Neuronal stem cell (in vitro differentiated cells): ENCODE measurements at regions not wholly inside any gene's neighbourhood (a gene's known extent, or its start where the extent isn't known, plus 50 kb on each side); places are given as distances from the start of the nearest gene placed in this dataset.
A peak's percentile ranks its signal among the peaks of the same experiment; 100 is the strongest.

Source experiments
- DNase-seq: peaks from one replicate; pipeline ENCODE4 v3.0.0-alpha.2; 2013; ENCODE audit warnings: low spot score
- H2AFZ ChIP-seq: one replicate; pipeline ENCODE4 v1.6.1; 2013; ENCODE audit warnings: mild to moderate bottlenecking, low read length, inconsistent platforms
- H2AK5ac ChIP-seq: 2 replicates; pipeline ENCODE4 v1.6.1; 2013; ENCODE audit warnings: low read depth, mild to moderate bottlenecking, inconsistent platforms, low read length, moderate library complexity, mixed read lengths
- H2BK120ac ChIP-seq: 2 replicates; pipeline ENCODE4 v1.6.1; 2013; ENCODE audit warnings: low read depth, mild to moderate bottlenecking, inconsistent platforms, low read length, moderate library complexity, mixed read lengths
- H2BK12ac ChIP-seq: one replicate; pipeline ENCODE4 v1.6.1; 2013; ENCODE audit warnings: low read length, inconsistent platforms
- H2BK15ac ChIP-seq: 2 replicates; pipeline ENCODE4 v1.6.1; 2013; ENCODE audit warnings: mild to moderate bottlenecking, low read length, inconsistent platforms, mixed read lengths
- H2BK5ac ChIP-seq: one replicate; pipeline ENCODE4 v1.6.1; 2013; ENCODE audit warnings: inconsistent platforms, mild to moderate bottlenecking, low read length, moderate library complexity
- H3K14ac ChIP-seq: one replicate; pipeline ENCODE4 v1.6.1; 2013; ENCODE audit warnings: low read length, inconsistent platforms
- H3K18ac ChIP-seq: 2 replicates; pipeline ENCODE4 v1.6.1; 2013; ENCODE audit warnings: low read length, inconsistent platforms
- H3K23ac ChIP-seq: 2 replicates; pipeline ENCODE4 v1.6.1; 2013; ENCODE audit warnings: low read depth, mild to moderate bottlenecking, mixed read lengths, low read length, inconsistent platforms; ENCODE audit not compliant: poor library complexity
- H3K27ac ChIP-seq: replicated peaks from 3 replicates; pipeline ENCODE4 v1.5.1; 2013; ENCODE audit warnings: low read length, inconsistent platforms
- H3K27me3 ChIP-seq, 3 experiments: 2 replicates each; pipeline ENCODE4 v1.6.1; 2013; ENCODE audit warnings: low read length in 3 of 3, mild to moderate bottlenecking in 2 of 3, inconsistent platforms in 1 of 3, low read depth in 1 of 3, mixed read lengths in 1 of 3, moderate library complexity in 1 of 3; ENCODE audit not compliant: control insufficient read depth in 3 of 3, insufficient read depth in 3 of 3
- H3K36me3 ChIP-seq, 2 donors: replicated peaks in 1 of 2; 2 replicates each; pipeline ENCODE4 v1.6.1; 2013; ENCODE audit warnings: low read length in 2 of 2; ENCODE audit not compliant: control insufficient read depth in 2 of 2, insufficient read depth in 2 of 2
- H3K4ac ChIP-seq: 2 replicates; pipeline ENCODE4 v1.6.1; 2013; ENCODE audit warnings: inconsistent platforms, mild to moderate bottlenecking, low read length, moderate library complexity
- H3K4me1 ChIP-seq, 2 donors: 1 replicate in 1 of 2; 2 replicates in 1 of 2; pipeline ENCODE4 v1.6.1; 2013; ENCODE audit warnings: low read length in 2 of 2, low read depth in 1 of 2; ENCODE audit not compliant: control insufficient read depth in 2 of 2, insufficient read depth in 1 of 2
- H3K4me2 ChIP-seq: one replicate; pipeline ENCODE4 v1.6.1; 2013; ENCODE audit warnings: mild to moderate bottlenecking, low read length, inconsistent platforms; ENCODE audit not compliant: insufficient read depth, poor library complexity, severe bottlenecking
- H3K4me3 ChIP-seq, 2 donors: 2 replicates each; pipeline ENCODE4 v1.5.1; 2013; ENCODE audit warnings: low read length in 2 of 2, mild to moderate bottlenecking in 2 of 2, inconsistent platforms in 1 of 2, moderate library complexity in 1 of 2
- H3K79me1 ChIP-seq: one replicate; pipeline ENCODE4 v1.6.1; 2013; ENCODE audit warnings: low read depth, mild to moderate bottlenecking, inconsistent platforms, low read length, moderate library complexity
- H3K9ac ChIP-seq: one replicate; pipeline ENCODE4 v1.6.1; 2013; ENCODE audit warnings: mild to moderate bottlenecking, low read depth, low read length, inconsistent platforms; ENCODE audit not compliant: poor library complexity
- H3K9me3 ChIP-seq, 2 donors: replicated peaks in 1 of 2; 2 replicates each; pipeline versions ENCODE3 to v1.6.1; 2013; ENCODE audit warnings: low read length in 2 of 2, mild to moderate bottlenecking in 2 of 2, inconsistent platforms in 1 of 2, low read depth in 1 of 2, mixed read lengths in 1 of 2, moderate library complexity in 1 of 2; ENCODE audit not compliant: control insufficient read depth in 2 of 2, insufficient read depth in 1 of 2
- H4K8ac ChIP-seq: one replicate; pipeline ENCODE4 v1.6.1; 2013; ENCODE audit warnings: low read depth, mild to moderate bottlenecking, inconsistent platforms, low read length, moderate library complexity
- H4K91ac ChIP-seq: one replicate; pipeline ENCODE4 v1.6.1; 2013; ENCODE audit warnings: low read length, low read depth, mild to moderate bottlenecking, inconsistent platforms; ENCODE audit not compliant: poor library complexity
- WGBS, 2 donors: extraction: QIAGEN DNeasy Blood & Tissue Kit; methylation state at CpG; one replicate each; pipeline ENCODE4 v1.1.7; 2013; ENCODE audit warnings: missing lambda C conversion rate in 2 of 2, mixed read lengths in 1 of 2; ENCODE audit not compliant: insufficient read length in 2 of 2, insufficient replicate concordance in 1 of 2; ENCODE audit errors: extremely low coverage in 2 of 2; 5-methylcytosine and 5-hydroxymethylcytosine counted together

GRCh38 chr4:186887752-186888151 is 164.1 kb upstream of the FAT1 start:
- no peak overlapping the region for H3K27ac ChIP-seq

GRCh38 chr4:186889876-186890643 is 166.4 kb upstream of the FAT1 start:
- Histone ChIP-seq H3K27ac (no peak overlapping the region), H3K4me2 (no peak overlapping the region), H2BK15ac (no peak overlapping the region), H3K18ac (peak overlapping the region; percentile 36), H2BK5ac (no peak overlapping the region), H4K91ac (no peak overlapping the region), H2BK12ac (no peak overlapping the region), H3K36me3 (peaks cover 0 to 6% of the 10 kb centered on the region in 2 donors), H3K9ac (no peak overlapping the region), H3K4me3 (no peak overlapping the region), H2AK5ac (peak overlapping the region; percentile 19), H3K27me3 (no peaks in the 10 kb centered on the region), H2BK120ac (no peak overlapping the region), H3K4me1 (peaks cover 9 to 14% of the 10 kb centered on the region in 2 donors), H3K4ac (no peak overlapping the region), H3K79me1 (no peaks in the 10 kb centered on the region), H3K14ac (no peak overlapping the region), H3K23ac (no peak overlapping the region), H3K9me3 (no peaks in the 10 kb centered on the region), H4K8ac (no peak overlapping the region), H2AFZ (peak overlapping the region; percentile 91)
- no CpG with 5 or more reads among the region's 46 CpGs for WGBS, 2 donors
- no peak for DNase-seq

More at GRCh38 chr4:186887752-186888151, 164.1 kb upstream of the FAT1 start:
- Histone ChIP-seq H3K4me1 (peaks cover 9 to 14% of the 10 kb centered on the region in 2 donors), H2BK15ac (no peak overlapping the region), H3K23ac (no peak overlapping the region), H4K91ac (no peak overlapping the region), H2BK120ac (no peak overlapping the region), H3K36me3 (peaks cover 0 to 6% of the 10 kb centered on the region in 2 donors), H3K9ac (no peak overlapping the region), H3K4ac (no peak overlapping the region), H2BK5ac (no peak overlapping the region), H3K14ac (no peak overlapping the region), H3K18ac (no peak overlapping the region), H2AFZ (no peak overlapping the region), H3K4me2 (no peak overlapping the region), H4K8ac (no peak overlapping the region), H3K9me3 (no peaks in the 10 kb centered on the region), H2AK5ac (no peak overlapping the region), H3K79me1 (no peaks in the 10 kb centered on the region), H3K27me3 (no peaks in the 10 kb centered on the region), H2BK12ac (no peak overlapping the region), H3K4me3 (peak overlapping the region in 1 of 2 donors; percentile 63)
- no peak for DNase-seq
- no CpG with 5 or more reads among the region's 6 CpGs for WGBS, 2 donors

- H3K4ac ChIP-seq: no peak overlapping the region
- no peaks in the 10 kb centered on the region for H3K27me3 ChIP-seq
- no peak overlapping the region for H3K23ac ChIP-seq
- H4K8ac ChIP-seq: no peak overlapping the region
- H3K27ac ChIP-seq: no peak overlapping the region
- H3K4me2 ChIP-seq: no peak overlapping the region
- no peak for DNase-seq
- no peak overlapping the region for H3K18ac ChIP-seq
- H2BK5ac ChIP-seq: no peak overlapping the region
- no peak overlapping the region for H2AK5ac ChIP-seq
- H3K36me3 ChIP-seq: no peaks in the 10 kb centered on the region
- H2BK120ac ChIP-seq: no peak overlapping the region
- H2BK15ac ChIP-seq: no peak overlapping the region
- H3K4me1 ChIP-seq: peaks cover 2 to 10% of the 10 kb centered on the region in 2 donors
- WGBS, 2 donors: no CpG with 5 or more reads among the region's 12 CpGs
- no peaks in the 10 kb centered on the region for H3K9me3 ChIP-seq
- no peaks in the 10 kb centered on the region for H3K79me1 ChIP-seq
- no peak overlapping the region for H3K4me3 ChIP-seq
- H3K14ac ChIP-seq: no peak overlapping the region
- H4K91ac ChIP-seq: no peak overlapping the region
- H2AFZ ChIP-seq: no peak overlapping the region
- H3K9ac ChIP-seq: no peak overlapping the region
- no peak overlapping the region for H2BK12ac ChIP-seq
These were observed 168.3 kb upstream of the FAT1 start for GRCh38 chr4:186891859-186892486.

- Histone ChIP-seq H3K27ac (no peak overlapping the region), H2AFZ (no peak overlapping the region), H2AK5ac (no peak overlapping the region), H2BK120ac (no peak overlapping the region), H3K14ac (no peak overlapping the region), H2BK5ac (no peak overlapping the region), H3K9me3 (no peaks in the 10 kb centered on the region), H3K4me1 (no peaks in the 10 kb centered on the region), H4K91ac (no peak overlapping the region), H2BK15ac (no peak overlapping the region), H3K4me2 (no peak overlapping the region), H3K4me3 (no peak overlapping the region), H3K36me3 (no peaks in the 10 kb centered on the region), H3K4ac (no peak overlapping the region), H2BK12ac (no peak overlapping the region), H3K27me3 (no peaks in the 10 kb centered on the region), H3K9ac (no peak overlapping the region), H4K8ac (no peak overlapping the region), H3K79me1 (no peaks in the 10 kb centered on the region), H3K23ac (no peak overlapping the region), H3K18ac (no peak overlapping the region)
- DNase-seq: no peak
- no CpG with 5 or more reads among the region's 4 CpGs for WGBS, 2 donors
These were observed 174.7 kb upstream of the FAT1 start for GRCh38 chr4:186898367-186898766.
